Progenitor cell of endocrine pancreas (in vitro differentiated cells): ENCODE measurements at regions not wholly inside any gene's neighbourhood (a gene's known extent, or its start where the extent isn't known, plus 50 kb on each side); places are given as distances from the start of the nearest gene placed in this dataset.

Experiments used
- DNase-seq: peaks from one replicate; pipeline ENCODE4 v3.0.0; 2021; ENCODE audit warnings: low spot score; ENCODE audit not compliant: unreplicated experiment
- H3K27ac Mint-ChIP-seq: 2 replicates; pipeline ENCODE4 v1.8.0; 2021; ENCODE audit warnings: mild to moderate bottlenecking, moderate library complexity, mixed read lengths
- H3K27me3 Mint-ChIP-seq: 2 replicates; pipeline ENCODE4 v1.8.0; 2021; ENCODE audit warnings: mixed read lengths
- H3K36me3 Mint-ChIP-seq: 2 replicates; pipeline ENCODE4 v1.8.0; 2022; ENCODE audit warnings: mixed read lengths; ENCODE audit not compliant: insufficient read depth
- H3K4me1 Mint-ChIP-seq: 2 replicates; pipeline ENCODE4 v1.8.0; 2021; ENCODE audit warnings: low read depth, mixed read lengths
- H3K4me3 Mint-ChIP-seq: 2 replicates; pipeline ENCODE4 v1.8.0; 2021; ENCODE audit warnings: low read depth, mild to moderate bottlenecking, moderate library complexity, mixed read lengths
- H3K9me3 Mint-ChIP-seq: 2 replicates; pipeline ENCODE4 v1.8.0; 2021; ENCODE audit warnings: low read depth, mixed read lengths
- CTCF ChIP-seq: fragments of 200-600 bp; sonication (generic); IDR thresholded peaks from one replicate; pipeline ENCODE4 v1.5.0; 2021; ENCODE audit warnings: antibody characterized with exemption, mild to moderate bottlenecking; ENCODE audit not compliant: unreplicated experiment

GRCh38 chr11:43123443-43123842, 188.4 kb upstream of the API5 start:
- H3K4me3 Mint-ChIP-seq, result no peak overlapping the region
- H3K4me1 Mint-ChIP-seq, result no peaks in the 10 kb centered on the region
- no peak for TF ChIP-seq CTCF
- no peak overlapping the region for H3K27ac Mint-ChIP-seq
- H3K27me3 Mint-ChIP-seq, result no peaks in the 10 kb centered on the region
- peaks cover 28% of the 10 kb centered on the region for H3K9me3 Mint-ChIP-seq
- no peak for DNase-seq
- H3K36me3 Mint-ChIP-seq, result no peaks in the 10 kb centered on the region

GRCh38 chr11:43124272-43124935, 187.4 kb upstream of the API5 start:
- peaks cover 2% of the 10 kb centered on the region for H3K27me3 Mint-ChIP-seq
- H3K9me3 Mint-ChIP-seq, result peaks cover 30% of the 10 kb centered on the region
- no peak overlapping the region for H3K27ac Mint-ChIP-seq
- no peaks in the 10 kb centered on the region for H3K36me3 Mint-ChIP-seq
- no peak overlapping the region for H3K4me3 Mint-ChIP-seq
- no peak for TF ChIP-seq CTCF
- DNase-seq, result no peak
- H3K4me1 Mint-ChIP-seq, result no peaks in the 10 kb centered on the region

- no peak overlapping the region for H3K4me3 Mint-ChIP-seq
- no peak for DNase-seq
- peaks cover 5% of the 10 kb centered on the region for H3K27me3 Mint-ChIP-seq
- H3K4me1 Mint-ChIP-seq, result no peaks in the 10 kb centered on the region
- peaks cover 28% of the 10 kb centered on the region for H3K9me3 Mint-ChIP-seq
- H3K27ac Mint-ChIP-seq, result no peak overlapping the region
- no peaks in the 10 kb centered on the region for H3K36me3 Mint-ChIP-seq
- no peak for TF ChIP-seq CTCF
Observed at GRCh38 chr11:43129329-43129728, 182.5 kb upstream of the API5 start.

- H3K9me3 Mint-ChIP-seq, result peaks cover 31% of the 10 kb centered on the region
- no peak overlapping the region for H3K27ac Mint-ChIP-seq
- H3K27me3 Mint-ChIP-seq, result peaks cover 5% of the 10 kb centered on the region
- no peak for TF ChIP-seq CTCF
- H3K4me1 Mint-ChIP-seq, result no peaks in the 10 kb centered on the region
- no peaks in the 10 kb centered on the region for H3K36me3 Mint-ChIP-seq
- no peak overlapping the region for H3K4me3 Mint-ChIP-seq
- DNase-seq, result no peak
Observed at GRCh38 chr11:43130616-43131015, 181.2 kb upstream of the API5 start.

- Mint-ChIP-seq H3K4me3 (no peak overlapping the region), H3K36me3 (no peaks in the 10 kb centered on the region), H3K27ac (no peak overlapping the region), H3K9me3 (peaks cover 21% of the 10 kb centered on the region), H3K27me3 (no peaks in the 10 kb centered on the region), H3K4me1 (no peaks in the 10 kb centered on the region)
- no peak for DNase-seq
- no peak for TF ChIP-seq CTCF
Observed at GRCh38 chr11:43135966-43136534, 175.7 kb upstream of the API5 start.
